Sigmoid colon (tissue), 4 donors: ENCODE measurements at regions not wholly inside any gene's neighbourhood (a gene's known extent, or its start where the extent isn't known, plus 50 kb on each side); places are given as distances from the start of the nearest gene placed in this dataset.

Experiments used
- EP300 ChIP-seq, 4 donors: sonication (generic); formaldehyde crosslinking; IDR thresholded peaks; one replicate each; pipeline ENCODE4 v1.6.1; 2017; ENCODE audit warnings: antibody characterized with exemption in 4 of 4
- POLR2AphosphoS5 ChIP-seq, 4 donors: sonication (generic); formaldehyde crosslinking; IDR thresholded peaks; one replicate each; pipeline ENCODE4 v1.6.1; 2017; ENCODE audit warnings: antibody characterized with exemption in 4 of 4
- TF ChIP-seq, protein P1 (sequence below), 4 experiments: fragments of 450-650 bp in 3 of 4; fragments of 200-600 bp in 1 of 4; IDR thresholded peaks; one replicate each; pipeline ENCODE4 v1.5.1; 2016 to 2019; ENCODE audit warnings: antibody characterized with exemption in 4 of 4, mild to moderate bottlenecking in 3 of 4, moderate library complexity in 2 of 4

DNA sequence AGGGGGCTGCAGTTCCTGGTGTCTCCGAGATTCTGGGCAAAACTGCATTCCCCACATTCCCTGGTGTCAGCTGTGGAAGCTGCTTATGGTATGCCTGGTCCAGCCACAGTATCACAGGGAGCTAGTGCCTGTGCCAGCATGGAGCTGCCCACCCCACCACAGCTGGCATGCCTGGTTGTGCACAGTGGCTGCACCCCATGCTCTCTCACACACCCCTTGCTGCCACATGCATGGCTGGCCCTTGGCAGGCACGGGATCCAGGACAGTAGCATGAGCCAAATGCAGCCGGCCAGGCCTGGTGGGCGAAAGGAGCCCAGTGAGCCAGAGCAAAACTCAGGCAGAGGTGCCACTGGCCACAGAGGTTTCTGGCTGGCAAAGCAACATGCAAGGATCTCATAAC is 418.0 kb upstream of the SPOCK3 start:
- TF ChIP-seq, protein P1, sequence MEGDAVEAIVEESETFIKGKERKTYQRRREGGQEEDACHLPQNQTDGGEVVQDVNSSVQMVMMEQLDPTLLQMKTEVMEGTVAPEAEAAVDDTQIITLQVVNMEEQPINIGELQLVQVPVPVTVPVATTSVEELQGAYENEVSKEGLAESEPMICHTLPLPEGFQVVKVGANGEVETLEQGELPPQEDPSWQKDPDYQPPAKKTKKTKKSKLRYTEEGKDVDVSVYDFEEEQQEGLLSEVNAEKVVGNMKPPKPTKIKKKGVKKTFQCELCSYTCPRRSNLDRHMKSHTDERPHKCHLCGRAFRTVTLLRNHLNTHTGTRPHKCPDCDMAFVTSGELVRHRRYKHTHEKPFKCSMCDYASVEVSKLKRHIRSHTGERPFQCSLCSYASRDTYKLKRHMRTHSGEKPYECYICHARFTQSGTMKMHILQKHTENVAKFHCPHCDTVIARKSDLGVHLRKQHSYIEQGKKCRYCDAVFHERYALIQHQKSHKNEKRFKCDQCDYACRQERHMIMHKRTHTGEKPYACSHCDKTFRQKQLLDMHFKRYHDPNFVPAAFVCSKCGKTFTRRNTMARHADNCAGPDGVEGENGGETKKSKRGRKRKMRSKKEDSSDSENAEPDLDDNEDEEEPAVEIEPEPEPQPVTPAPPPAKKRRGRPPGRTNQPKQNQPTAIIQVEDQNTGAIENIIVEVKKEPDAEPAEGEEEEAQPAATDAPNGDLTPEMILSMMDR (IDR thresholded peaks at IDR 0.05): no peak
- TF ChIP-seq EP300 (IDR thresholded peaks at IDR 0.05): no peak
- TF ChIP-seq POLR2AphosphoS5 (IDR thresholded peaks at IDR 0.05): no peak
